Vagina (tissue), 2 donors: ENCODE measurements at regions not wholly inside any gene's neighbourhood (a gene's known extent, or its start where the extent isn't known, plus 50 kb on each side); places are given as distances from the start of the nearest gene placed in this dataset.

Experiments used
- POLR2A ChIP-seq, 2 donors: fragments of 450-650 bp; IDR thresholded peaks; one replicate each; pipeline ENCODE4 v1.6.1; 2017; ENCODE audit warnings: antibody characterized with exemption in 2 of 2, mild to moderate bottlenecking in 2 of 2, moderate library complexity in 2 of 2
- POLR2AphosphoS5 ChIP-seq, 2 donors: sonication (generic); formaldehyde crosslinking; IDR thresholded peaks; one replicate each; pipeline ENCODE4 v1.9.0; 2017; ENCODE audit warnings: antibody characterized with exemption in 2 of 2, mild to moderate bottlenecking in 2 of 2, low read depth in 1 of 2; ENCODE audit not compliant: insufficient read depth in 1 of 2
- TF ChIP-seq, protein P1 (sequence below), 3 experiments: fragments of 450-650 bp in 2 of 3; fragments of 200-600 bp in 1 of 3; sonication (generic) in 1 of 3; IDR thresholded peaks; one replicate each; pipeline ENCODE4 v1.5.1; 2017 to 2019; ENCODE audit warnings: antibody characterized with exemption in 3 of 3, mild to moderate bottlenecking in 2 of 3, moderate library complexity in 2 of 3

DNA sequence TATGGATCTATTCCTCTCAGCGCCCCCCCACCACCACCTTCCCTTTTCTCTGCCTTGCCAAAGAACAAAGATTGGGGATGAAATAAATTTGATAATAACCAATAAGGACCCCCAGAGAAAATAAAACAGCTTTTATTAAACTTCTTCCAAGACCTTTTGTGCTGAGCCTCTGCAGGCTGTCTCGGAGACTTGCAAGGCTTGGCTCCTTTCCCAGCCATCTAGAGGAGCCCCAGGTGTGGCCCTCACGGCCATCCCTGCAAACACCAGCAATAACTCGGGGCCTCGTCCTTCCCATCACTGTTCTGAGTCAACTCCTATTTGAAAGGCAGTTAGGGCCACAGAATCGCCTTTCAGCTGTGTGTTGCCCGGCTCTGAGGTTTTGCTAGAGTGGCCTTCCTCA lies 51.2 kb upstream of the LMO1 start:
- TF ChIP-seq, protein P1, sequence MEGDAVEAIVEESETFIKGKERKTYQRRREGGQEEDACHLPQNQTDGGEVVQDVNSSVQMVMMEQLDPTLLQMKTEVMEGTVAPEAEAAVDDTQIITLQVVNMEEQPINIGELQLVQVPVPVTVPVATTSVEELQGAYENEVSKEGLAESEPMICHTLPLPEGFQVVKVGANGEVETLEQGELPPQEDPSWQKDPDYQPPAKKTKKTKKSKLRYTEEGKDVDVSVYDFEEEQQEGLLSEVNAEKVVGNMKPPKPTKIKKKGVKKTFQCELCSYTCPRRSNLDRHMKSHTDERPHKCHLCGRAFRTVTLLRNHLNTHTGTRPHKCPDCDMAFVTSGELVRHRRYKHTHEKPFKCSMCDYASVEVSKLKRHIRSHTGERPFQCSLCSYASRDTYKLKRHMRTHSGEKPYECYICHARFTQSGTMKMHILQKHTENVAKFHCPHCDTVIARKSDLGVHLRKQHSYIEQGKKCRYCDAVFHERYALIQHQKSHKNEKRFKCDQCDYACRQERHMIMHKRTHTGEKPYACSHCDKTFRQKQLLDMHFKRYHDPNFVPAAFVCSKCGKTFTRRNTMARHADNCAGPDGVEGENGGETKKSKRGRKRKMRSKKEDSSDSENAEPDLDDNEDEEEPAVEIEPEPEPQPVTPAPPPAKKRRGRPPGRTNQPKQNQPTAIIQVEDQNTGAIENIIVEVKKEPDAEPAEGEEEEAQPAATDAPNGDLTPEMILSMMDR (IDR thresholded peaks at IDR 0.05): no peak
- TF ChIP-seq POLR2A (IDR thresholded peaks at IDR 0.05) (no peak), POLR2AphosphoS5 (IDR thresholded peaks at IDR 0.05; ENCODE audit: insufficient read depth in 1 of 2, low read depth in 1 of 2) (no peak)
